Activated CD4-positive, alpha-beta T cell treated with anti-CD3 and anti-CD28 coated beads, Interleukin-2, Interleukin-4, amounts not matched to agents 100 ng/mL and 50 ng/mL, durations not matched to agents 16 hours and 8 hours (primary cell): ENCODE measurements at regions not wholly inside any gene's neighbourhood (a gene's known extent, or its start where the extent isn't known, plus 50 kb on each side); places are given as distances from the start of the nearest gene placed in this dataset.
"Not testable (repeated sequence)": the region's sequence is repeated elsewhere in the genome, so short reads cannot be mapped to it uniquely, and the experiment has no call there.

Experiments
- DNase-seq: peaks from one replicate; pipeline ENCODE4 v3.0.0-alpha.2; 2020; ENCODE audit warnings: low spot score

GRCh38 chr12:25615119-25615518 lies 62.0 kb upstream of the LMNTD1 start:
- DNase-seq, result no peak

- no peak for DNase-seq
Observed at GRCh38 chr12:25616286-25616685, 63.2 kb upstream of the LMNTD1 start.

- no peak for DNase-seq
Observed at GRCh38 chr12:25617991-25618390, 64.9 kb upstream of the LMNTD1 start.

DNA sequence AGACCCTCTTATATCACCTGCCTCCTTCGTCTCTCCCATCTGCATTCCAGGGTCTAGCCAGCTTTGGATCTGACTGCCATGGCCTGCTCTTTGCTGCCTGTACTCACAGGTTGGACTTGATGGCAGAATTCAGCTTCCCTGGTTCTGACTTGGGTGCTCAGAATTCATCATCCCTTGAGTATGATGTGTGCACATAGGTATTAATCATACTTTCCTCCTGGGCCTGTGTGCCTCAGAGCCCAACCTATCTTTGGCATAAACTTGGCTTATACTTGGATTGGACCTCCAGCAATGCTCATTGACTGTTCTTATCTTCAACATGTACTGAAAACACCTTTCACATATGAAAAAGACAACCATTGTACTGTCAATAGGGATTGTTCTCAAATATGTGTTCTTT lies 70.7 kb upstream of the LMNTD1 start:
- DNase-seq, result no peak

DNA sequence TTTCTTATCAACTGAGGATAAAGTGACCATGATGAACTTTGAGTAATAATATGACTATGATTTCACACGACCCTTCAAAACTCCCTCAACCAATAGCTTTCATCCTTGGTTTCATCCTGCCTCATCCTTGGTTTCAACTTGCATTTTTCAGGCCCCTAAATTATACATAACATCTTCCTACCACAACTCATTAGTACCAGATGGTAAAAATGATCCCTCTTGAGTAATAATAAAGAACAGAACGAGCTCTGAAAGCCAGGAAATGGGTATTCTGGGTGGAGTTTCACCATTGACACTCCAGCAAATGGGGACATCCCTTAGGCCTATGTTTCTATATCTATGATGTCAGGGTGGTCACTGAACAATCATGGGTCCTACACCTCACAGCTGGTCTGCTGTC lies 72.1 kb upstream of the LMNTD1 start:
- DNase-seq, result no peak

GRCh38 chr12:25629341-25629740 lies 76.3 kb upstream of the LMNTD1 start:
- DNase-seq, result no peak

DNA sequence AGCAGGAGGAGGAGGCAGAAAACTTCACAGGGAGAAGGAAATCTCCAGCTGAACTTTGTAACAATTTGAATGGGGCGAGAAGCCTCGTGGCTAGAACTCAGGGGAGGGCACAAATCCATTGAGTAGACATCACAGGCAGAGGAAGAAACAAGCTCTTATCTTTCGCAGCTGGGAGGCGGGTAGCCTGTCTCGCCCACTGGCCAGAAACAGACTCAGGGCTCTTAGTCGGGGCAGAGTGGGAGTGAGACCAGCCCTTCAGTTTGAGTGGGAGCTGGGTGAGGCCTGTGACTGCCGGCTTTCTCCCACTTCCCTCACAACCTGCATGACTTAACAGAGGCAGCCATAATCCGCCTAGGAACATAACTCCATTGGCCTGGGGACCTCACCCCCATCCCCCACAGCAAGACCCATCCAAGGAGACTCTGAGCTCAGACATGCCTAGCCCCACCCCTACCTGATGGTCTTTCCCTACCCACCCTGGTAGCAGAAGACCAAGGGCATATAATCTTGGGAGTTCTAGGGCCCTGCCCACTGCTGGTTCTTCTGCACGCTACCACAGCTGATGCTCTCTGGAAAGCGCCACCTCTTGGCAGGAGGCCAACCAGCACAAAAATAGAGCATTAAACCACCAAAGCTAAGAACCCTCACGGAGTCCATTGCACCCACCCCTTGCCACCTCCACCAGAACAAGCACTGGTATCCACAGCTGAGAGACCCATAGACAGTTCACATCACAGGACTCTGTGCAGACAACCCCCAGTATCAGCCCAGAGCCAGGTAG lies 77.8 kb upstream of the LMNTD1 start:
- DNase-seq, result not testable (repeated sequence)

- DNase-seq, result not testable (repeated sequence)
Observed at GRCh38 chr12:25633149-25633548, 80.1 kb upstream of the LMNTD1 start.

- no peak for DNase-seq
Observed at GRCh38 chr12:25637752-25638151, 84.7 kb upstream of the LMNTD1 start.

DNA sequence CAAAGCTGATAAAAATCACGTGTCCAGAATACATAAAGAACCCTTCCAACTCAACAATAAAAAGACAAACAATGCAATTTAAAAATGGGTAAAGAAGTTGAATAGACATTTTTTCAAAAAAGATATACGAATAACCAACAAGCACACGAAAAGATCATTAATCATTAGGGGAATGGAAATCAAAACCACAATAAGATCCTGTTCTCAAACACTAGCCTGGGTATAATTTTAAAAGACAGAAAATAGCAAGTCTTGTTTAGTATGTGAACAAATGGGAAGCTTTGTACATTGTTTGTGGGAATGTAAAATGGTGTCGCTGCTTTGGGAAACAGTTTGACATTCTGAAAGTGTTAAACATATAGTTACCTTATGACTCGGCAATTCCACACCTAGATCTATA lies 86.3 kb upstream of the LMNTD1 start:
- DNase-seq, result no peak

- no peak for DNase-seq
Observed at GRCh38 chr12:25644979-25645378, 91.9 kb upstream of the LMNTD1 start.

DNA sequence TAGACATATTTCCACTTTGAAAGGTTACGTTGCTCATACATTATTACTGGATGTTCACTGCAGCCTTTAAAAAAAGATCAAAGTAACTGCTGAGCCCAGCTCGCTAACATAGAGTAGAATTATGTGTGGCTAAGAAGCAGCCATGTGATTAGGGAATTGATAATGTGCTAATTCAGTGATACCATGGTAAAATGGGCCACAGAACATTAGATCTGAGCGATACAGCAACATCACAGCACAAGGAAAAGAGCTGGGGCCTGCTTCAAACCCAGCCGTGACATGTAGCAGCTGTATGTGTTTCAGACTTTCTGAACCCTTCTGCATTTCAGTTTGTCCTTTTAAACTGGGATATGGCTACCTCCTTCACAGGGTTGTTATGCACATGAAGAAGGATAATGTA lies 92.3 kb upstream of the LMNTD1 start:
- no peak for DNase-seq

DNA sequence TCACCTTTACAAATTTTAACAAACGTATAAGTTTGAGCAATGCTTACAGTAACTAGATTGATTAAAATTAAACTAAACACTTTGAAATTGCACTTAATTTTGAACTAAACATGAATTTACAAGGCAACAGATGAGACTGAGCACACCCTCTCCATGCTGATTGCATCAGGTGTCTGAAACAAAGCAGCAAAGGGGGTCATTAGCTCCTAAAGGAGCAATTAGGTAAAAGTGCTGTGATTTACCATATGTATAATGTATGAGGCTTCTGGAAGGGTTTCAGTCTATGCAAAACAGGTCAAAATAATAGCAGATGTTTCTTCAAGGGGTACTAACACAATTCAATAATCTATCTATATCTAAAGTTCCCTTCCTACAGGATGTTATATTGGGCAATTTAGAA lies 98.8 kb upstream of the LMNTD1 start:
- DNase-seq, result no peak

GRCh38 chr12:25652371-25652770 lies 99.3 kb upstream of the LMNTD1 start:
- no peak for DNase-seq

DNA sequence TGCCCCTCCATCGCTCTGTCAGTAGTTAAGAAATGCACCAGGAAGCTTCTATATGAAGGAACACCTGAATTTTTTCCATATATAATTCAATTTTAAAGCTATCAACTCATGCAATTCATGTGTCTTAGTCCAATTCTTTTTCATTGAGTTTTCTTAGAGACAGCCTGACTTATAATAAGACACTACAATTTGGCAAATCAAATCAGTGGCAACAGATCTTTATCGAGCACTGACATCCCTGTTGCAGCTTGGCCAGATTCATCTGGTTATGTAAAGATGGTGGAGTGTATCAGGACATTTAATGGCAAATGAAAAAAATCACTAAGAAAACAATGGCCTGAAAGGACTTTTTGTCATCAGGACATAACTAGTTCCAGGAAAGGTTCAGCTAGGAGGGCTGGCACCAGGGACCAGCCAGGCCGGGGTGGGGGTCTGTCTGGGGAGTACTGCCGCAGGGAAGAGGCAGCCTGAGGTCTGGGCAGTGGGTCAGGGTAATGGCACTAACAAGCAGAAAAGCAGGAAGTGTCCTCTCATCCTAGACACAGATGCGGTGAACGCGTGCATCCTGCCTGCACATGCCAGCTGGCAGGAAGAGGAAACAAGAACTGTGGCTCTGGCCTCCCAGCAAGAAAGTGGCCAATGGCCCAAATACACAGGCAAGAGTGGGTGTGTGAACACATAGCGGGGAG lies 100.5 kb upstream of the LMNTD1 start:
- DNase-seq, result no peak

DNA sequence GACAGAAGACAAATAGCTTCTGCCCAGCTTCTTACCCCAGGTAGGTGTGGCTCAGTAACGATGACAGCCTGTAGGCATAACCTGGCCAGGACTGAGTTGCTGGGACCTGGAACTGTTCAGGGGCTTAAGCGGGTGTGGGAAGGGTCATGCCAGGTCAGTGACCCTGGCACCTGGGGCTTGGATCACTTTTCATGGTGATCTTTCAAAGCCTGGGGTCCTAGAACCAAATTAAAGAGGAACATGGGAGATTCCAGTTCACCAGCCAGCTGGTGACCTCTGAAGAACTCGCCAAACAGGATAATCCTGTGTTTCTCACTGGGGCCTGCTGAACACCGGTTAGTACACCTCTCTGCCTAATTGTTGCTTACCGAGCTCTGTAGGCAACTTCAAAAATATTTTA lies 102.6 kb upstream of the LMNTD1 start:
- no peak for DNase-seq

- DNase-seq, result no peak
Observed at GRCh38 chr12:25659621-25660020, 106.5 kb upstream of the LMNTD1 start.

- DNase-seq, result no peak
Observed at GRCh38 chr12:25670076-25671055, 117.3 kb upstream of the LMNTD1 start.

DNA sequence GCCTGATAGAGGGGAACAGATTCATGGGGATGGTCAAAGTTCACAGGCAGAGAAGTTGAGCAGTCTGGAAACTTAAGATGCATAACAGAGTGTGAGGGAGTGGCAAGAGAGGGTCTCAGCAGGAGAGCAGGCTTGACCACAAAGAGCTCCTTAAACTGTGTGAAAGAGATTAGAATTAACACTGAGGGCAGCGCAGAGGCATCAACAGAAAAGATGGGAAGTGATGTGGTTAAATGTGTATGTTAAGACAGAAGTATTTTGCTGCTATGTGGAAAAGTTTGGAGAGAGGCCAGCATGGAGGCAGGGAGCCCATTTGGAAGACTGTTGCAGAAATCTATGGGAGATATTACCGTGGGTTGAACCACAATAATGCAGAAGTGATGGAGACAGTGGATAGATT lies 122.7 kb upstream of the LMNTD1 start:
- no peak for DNase-seq

DNA sequence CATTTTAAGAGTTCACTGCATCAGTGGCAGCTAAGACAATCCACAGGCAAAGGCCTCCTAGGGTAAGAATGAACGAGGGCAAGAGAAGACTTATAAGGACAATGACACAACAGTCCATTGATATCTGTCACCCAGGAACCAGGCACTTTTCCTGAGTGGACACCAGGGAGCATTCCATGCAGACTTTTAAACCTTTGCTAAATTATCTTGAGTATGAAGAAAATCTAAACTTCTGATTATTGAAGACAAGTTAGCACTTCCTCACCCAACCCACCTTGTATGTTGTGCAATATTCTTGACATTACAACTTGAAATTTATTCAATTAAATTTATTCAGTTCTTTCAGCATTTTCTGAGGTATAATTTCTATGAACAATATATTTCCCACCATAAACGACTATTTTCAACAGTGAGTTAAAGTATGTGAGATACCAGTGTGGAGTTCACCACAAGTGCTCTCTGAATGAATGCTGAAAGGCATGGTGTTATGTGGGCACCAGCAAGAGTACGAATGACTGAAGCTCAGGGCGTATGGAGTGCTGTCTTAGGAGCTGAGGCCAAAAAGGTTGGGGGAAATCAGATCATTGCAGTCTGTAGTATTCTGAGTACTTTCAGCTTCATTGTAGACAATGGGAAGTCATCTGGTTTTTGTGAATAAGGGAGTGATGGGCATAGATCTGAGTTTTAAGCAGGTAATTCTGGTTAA lies 124.3 kb upstream of the LMNTD1 start:
- no peak for DNase-seq

DNA sequence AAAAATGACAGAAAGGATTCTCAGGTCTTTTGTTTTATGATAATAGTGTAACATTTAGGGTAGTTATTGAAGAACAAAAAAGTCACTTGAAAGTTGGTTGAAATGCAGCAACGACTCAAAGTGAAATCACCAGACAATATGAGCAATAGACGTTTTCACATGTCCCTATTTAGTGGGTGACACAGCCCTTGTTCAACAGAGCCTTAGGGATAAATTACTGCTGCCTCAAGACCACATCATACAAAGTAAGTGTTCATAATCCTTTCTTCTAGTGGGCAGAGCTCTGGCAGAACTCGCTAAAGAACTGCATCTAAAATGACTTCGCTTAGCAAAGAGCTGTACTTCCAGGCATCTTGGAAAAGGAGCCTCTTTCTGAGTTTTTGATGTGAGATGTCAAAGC lies 128.5 kb upstream of the LMNTD1 start:
- DNase-seq, result no peak

DNA sequence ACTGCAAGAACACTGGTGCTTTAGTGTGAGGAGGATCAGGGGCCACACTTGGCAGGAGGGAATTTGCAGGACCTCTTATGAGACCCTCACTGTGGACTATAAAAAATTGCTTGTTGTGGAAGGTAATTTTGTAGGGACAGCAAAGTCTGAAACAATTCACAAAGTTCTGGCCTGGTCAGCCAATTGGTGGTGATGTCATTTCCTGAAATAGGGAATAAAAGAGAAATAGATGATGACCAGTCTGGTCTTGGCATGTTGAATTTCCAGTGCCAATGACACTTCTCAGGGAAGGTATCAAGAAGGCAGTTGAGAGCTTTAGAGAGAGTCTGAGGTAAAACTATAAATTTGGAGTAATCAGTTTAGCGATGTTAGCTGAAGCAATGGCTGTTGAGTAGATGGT lies 129.3 kb upstream of the LMNTD1 start:
- DNase-seq, result no peak
